ENCODE measurements at regions not wholly inside any gene's neighbourhood (a gene's known extent, or its start where the extent isn't known, plus 50 kb on each side); places are given as distances from the start of the nearest gene placed in this dataset.
"Not testable (repeated sequence)": the region's sequence is repeated elsewhere in the genome, so short reads cannot be mapped to it uniquely, and the experiment has no call there.

- H3K27me3 ChIP-seq (ENCODE audit: insufficient read depth, low read length), result no peaks in the 10 kb centered on the region
- no peaks in the 10 kb centered on the region for H3K4me1 ChIP-seq (ENCODE audit: insufficient read depth, low read length)
- H3K9me3 ChIP-seq (ENCODE audit: low read depth, low read length), result no peaks in the 10 kb centered on the region
- no peak overlapping the region for H2AFZ ChIP-seq (ENCODE audit: low read length)
- no peak for TF ChIP-seq CTCF (IDR thresholded peaks at IDR 0.05; ENCODE audit: extremely low read depth, low read depth, low read length)
- DNase-seq (ENCODE audit: insufficient read length, low spot score, missing footprints), result no peak
- H4K20me1 ChIP-seq (ENCODE audit: insufficient read depth, low read length), result no peaks in the 10 kb centered on the region
- H3K4me2 ChIP-seq (ENCODE audit: insufficient read depth, low read length), result no peak overlapping the region
- no peaks in the 10 kb centered on the region for H3K79me2 ChIP-seq (ENCODE audit: insufficient read depth, low read length)
- no peak overlapping the region for H3K27ac ChIP-seq (ENCODE audit: low read depth, low read length)
- no peaks in the 10 kb centered on the region for H3K36me3 ChIP-seq (ENCODE audit: insufficient read depth, low read length)
- H3K4me3 ChIP-seq (ENCODE audit: insufficient read depth, low read length), result no peak overlapping the region
These were observed 1064.1 kb downstream of the OLFM4 start for GRCh38 chr13:54092686-54093085.

GRCh38 chr13:54110597-54110996 lies 1082.0 kb downstream of the OLFM4 start:
- no peaks in the 10 kb centered on the region for H3K4me1 ChIP-seq (ENCODE audit: insufficient read depth, low read length)
- no peak for DNase-seq (ENCODE audit: insufficient read length, low spot score, missing footprints)
- H3K4me3 ChIP-seq (ENCODE audit: insufficient read depth, low read length), result no peak overlapping the region
- no peaks in the 10 kb centered on the region for H3K36me3 ChIP-seq (ENCODE audit: insufficient read depth, low read length)
- H2AFZ ChIP-seq (ENCODE audit: low read length), result no peak overlapping the region
- peaks cover 2% of the 10 kb centered on the region for H3K9me3 ChIP-seq (ENCODE audit: low read depth, low read length)
- no peak overlapping the region for H3K4me2 ChIP-seq (ENCODE audit: insufficient read depth, low read length)
- H3K27me3 ChIP-seq (ENCODE audit: insufficient read depth, low read length), result no peaks in the 10 kb centered on the region
- H3K27ac ChIP-seq (ENCODE audit: low read depth, low read length), result no peak overlapping the region
- no peaks in the 10 kb centered on the region for H4K20me1 ChIP-seq (ENCODE audit: insufficient read depth, low read length)
- H3K79me2 ChIP-seq (ENCODE audit: insufficient read depth, low read length), result no peaks in the 10 kb centered on the region
- no peak for TF ChIP-seq CTCF (IDR thresholded peaks at IDR 0.05; ENCODE audit: extremely low read depth, low read depth, low read length)

GRCh38 chr13:54124700-54125099 lies 1096.1 kb downstream of the OLFM4 start:
- H3K4me2 ChIP-seq (ENCODE audit: insufficient read depth, low read length), result no peak overlapping the region
- H3K27me3 ChIP-seq (ENCODE audit: insufficient read depth, low read length), result no peaks in the 10 kb centered on the region
- H2AFZ ChIP-seq (ENCODE audit: low read length), result no peak overlapping the region
- no peak for TF ChIP-seq CTCF (IDR thresholded peaks at IDR 0.05; ENCODE audit: extremely low read depth, low read depth, low read length)
- H3K27ac ChIP-seq (ENCODE audit: low read depth, low read length), result no peak overlapping the region
- DNase-seq (ENCODE audit: insufficient read length, low spot score, missing footprints), result no peak
- no peaks in the 10 kb centered on the region for H3K9me3 ChIP-seq (ENCODE audit: low read depth, low read length)
- no peaks in the 10 kb centered on the region for H3K36me3 ChIP-seq (ENCODE audit: insufficient read depth, low read length)
- H3K4me3 ChIP-seq (ENCODE audit: insufficient read depth, low read length), result no peak overlapping the region
- no peaks in the 10 kb centered on the region for H4K20me1 ChIP-seq (ENCODE audit: insufficient read depth, low read length)
- no peaks in the 10 kb centered on the region for H3K79me2 ChIP-seq (ENCODE audit: insufficient read depth, low read length)
- no peaks in the 10 kb centered on the region for H3K4me1 ChIP-seq (ENCODE audit: insufficient read depth, low read length)

- not testable (repeated sequence) for H2AFZ ChIP-seq (ENCODE audit: low read length); H3K27me3 ChIP-seq (ENCODE audit: insufficient read depth, low read length); H3K79me2 ChIP-seq (ENCODE audit: insufficient read depth, low read length); H4K20me1 ChIP-seq (ENCODE audit: insufficient read depth, low read length); H3K36me3 ChIP-seq (ENCODE audit: insufficient read depth, low read length); H3K9me3 ChIP-seq (ENCODE audit: low read depth, low read length); H3K4me3 ChIP-seq (ENCODE audit: insufficient read depth, low read length); DNase-seq (ENCODE audit: insufficient read length, low spot score, missing footprints); H3K27ac ChIP-seq (ENCODE audit: low read depth, low read length); H3K4me2 ChIP-seq (ENCODE audit: insufficient read depth, low read length); H3K4me1 ChIP-seq (ENCODE audit: insufficient read depth, low read length)
These were observed 1102.3 kb downstream of the OLFM4 start for GRCh38 chr13:54130931-54131330.

GRCh38 chr13:54131433-54131832 lies 1102.8 kb downstream of the OLFM4 start:
- not testable (repeated sequence) for H4K20me1 ChIP-seq (ENCODE audit: insufficient read depth, low read length); H3K4me1 ChIP-seq (ENCODE audit: insufficient read depth, low read length); H3K4me2 ChIP-seq (ENCODE audit: insufficient read depth, low read length); H3K36me3 ChIP-seq (ENCODE audit: insufficient read depth, low read length); H3K27me3 ChIP-seq (ENCODE audit: insufficient read depth, low read length); H3K4me3 ChIP-seq (ENCODE audit: insufficient read depth, low read length); H3K27ac ChIP-seq (ENCODE audit: low read depth, low read length); H3K79me2 ChIP-seq (ENCODE audit: insufficient read depth, low read length); H3K9me3 ChIP-seq (ENCODE audit: low read depth, low read length); H2AFZ ChIP-seq (ENCODE audit: low read length); DNase-seq (ENCODE audit: insufficient read length, low spot score, missing footprints)

GRCh38 chr13:54132127-54132526 lies 1103.5 kb downstream of the OLFM4 start:
- not testable (repeated sequence) for H3K36me3 ChIP-seq (ENCODE audit: insufficient read depth, low read length); H3K9me3 ChIP-seq (ENCODE audit: low read depth, low read length); H2AFZ ChIP-seq (ENCODE audit: low read length); H3K4me1 ChIP-seq (ENCODE audit: insufficient read depth, low read length); H3K4me2 ChIP-seq (ENCODE audit: insufficient read depth, low read length); H3K27ac ChIP-seq (ENCODE audit: low read depth, low read length); H4K20me1 ChIP-seq (ENCODE audit: insufficient read depth, low read length); H3K27me3 ChIP-seq (ENCODE audit: insufficient read depth, low read length); H3K4me3 ChIP-seq (ENCODE audit: insufficient read depth, low read length); DNase-seq (ENCODE audit: insufficient read length, low spot score, missing footprints); H3K79me2 ChIP-seq (ENCODE audit: insufficient read depth, low read length)

GRCh38 chr13:54132720-54133119 lies 1104.1 kb downstream of the OLFM4 start:
- H3K27ac ChIP-seq (ENCODE audit: low read depth, low read length); H3K9me3 ChIP-seq (ENCODE audit: low read depth, low read length); H2AFZ ChIP-seq (ENCODE audit: low read length); H3K4me1 ChIP-seq (ENCODE audit: insufficient read depth, low read length); DNase-seq (ENCODE audit: insufficient read length, low spot score, missing footprints); H3K79me2 ChIP-seq (ENCODE audit: insufficient read depth, low read length); H4K20me1 ChIP-seq (ENCODE audit: insufficient read depth, low read length); H3K4me2 ChIP-seq (ENCODE audit: insufficient read depth, low read length); H3K4me3 ChIP-seq (ENCODE audit: insufficient read depth, low read length); H3K36me3 ChIP-seq (ENCODE audit: insufficient read depth, low read length); H3K27me3 ChIP-seq (ENCODE audit: insufficient read depth, low read length): not testable (repeated sequence)

All from osteoblast (primary cell).